Breast epithelium (tissue), 4 donors: ENCODE measurements at regions not wholly inside any gene's neighbourhood (a gene's known extent, or its start where the extent isn't known, plus 50 kb on each side); places are given as distances from the start of the nearest gene placed in this dataset.
A peak's percentile ranks its signal among the peaks of the same experiment; 100 is the strongest.
"Not testable (repeated sequence)": the region's sequence is repeated elsewhere in the genome, so short reads cannot be mapped to it uniquely, and the experiment has no call there.

ENCODE experiments used
- DNase-seq, 2 donors: peaks; one replicate each; pipeline ENCODE4 v3.0.0-alpha.2; 2019; ENCODE audit warnings: low spot score in 2 of 2
- H3K27ac ChIP-seq, 2 donors: fragments of 200-600 bp; sonication (generic) in 1 of 2; one replicate each; pipeline ENCODE4 v1.5.1; 2016 to 2019; ENCODE audit warnings: mild to moderate bottlenecking in 1 of 2
- H3K27me3 ChIP-seq, 2 donors: fragments of 200-600 bp; sonication (generic) in 1 of 2; one replicate each; pipeline versions ENCODE4 v1.5.1 to v1.6.0; 2017 to 2019; ENCODE audit warnings: control low read depth in 1 of 2, mild to moderate bottlenecking in 1 of 2
- H3K36me3 ChIP-seq: fragments of 200-600 bp; one replicate; pipeline ENCODE4 v1.5.1; 2019
- H3K4me1 ChIP-seq, 2 donors: fragments of 200-600 bp; sonication (generic); one replicate each; pipeline ENCODE4 v1.5.1; 2016 to 2019; ENCODE audit warnings: control low read depth in 1 of 2
- H3K4me3 ChIP-seq, 3 donors: fragments of 200-600 bp; sonication (generic); 1 replicate in 2 of 3; 2 replicates in 1 of 3; pipeline ENCODE4 v1.5.1; 2016 to 2019; ENCODE audit warnings: mild to moderate bottlenecking in 3 of 3, moderate library complexity in 2 of 3
- H3K9me3 ChIP-seq, 2 donors: fragments of 200-600 bp; sonication (generic) in 1 of 2; one replicate each; pipeline ENCODE4 v1.5.1; 2016 to 2019; ENCODE audit warnings: control low read depth in 1 of 2
- POLR2A ChIP-seq: fragments of 450-650 bp; IDR thresholded peaks from one replicate; pipeline ENCODE4 v1.6.1; 2016; ENCODE audit warnings: antibody characterized with exemption, mild to moderate bottlenecking, moderate library complexity
- POLR2AphosphoS5 ChIP-seq, 3 donors: sonication (generic); formaldehyde crosslinking; IDR thresholded peaks; one replicate each; pipeline ENCODE4 v1.6.1; 2017; ENCODE audit warnings: antibody characterized with exemption in 3 of 3
- intact Hi-C: fragments of 100-400 bp; cut with DNase I; formaldehyde crosslinking; loops from one replicate; pipeline ENCODE4 v1.15.1; 2023; ENCODE audit warnings: low total_unique reads
- TF ChIP-seq, protein P1 (sequence below), 3 donors: fragments of 450-650 bp; IDR thresholded peaks; one replicate each; pipeline ENCODE4 v1.5.1; 2016 to 2017; ENCODE audit warnings: antibody characterized with exemption in 3 of 3, mild to moderate bottlenecking in 3 of 3, moderate library complexity in 3 of 3

GRCh38 chr1:238914346-238914745 is 472.0 kb upstream of the CHRM3 start:
- TF ChIP-seq POLR2A (no peak), POLR2AphosphoS5 (IDR thresholded peaks at IDR 0.05) (no peak)
- TF ChIP-seq, protein P1, sequence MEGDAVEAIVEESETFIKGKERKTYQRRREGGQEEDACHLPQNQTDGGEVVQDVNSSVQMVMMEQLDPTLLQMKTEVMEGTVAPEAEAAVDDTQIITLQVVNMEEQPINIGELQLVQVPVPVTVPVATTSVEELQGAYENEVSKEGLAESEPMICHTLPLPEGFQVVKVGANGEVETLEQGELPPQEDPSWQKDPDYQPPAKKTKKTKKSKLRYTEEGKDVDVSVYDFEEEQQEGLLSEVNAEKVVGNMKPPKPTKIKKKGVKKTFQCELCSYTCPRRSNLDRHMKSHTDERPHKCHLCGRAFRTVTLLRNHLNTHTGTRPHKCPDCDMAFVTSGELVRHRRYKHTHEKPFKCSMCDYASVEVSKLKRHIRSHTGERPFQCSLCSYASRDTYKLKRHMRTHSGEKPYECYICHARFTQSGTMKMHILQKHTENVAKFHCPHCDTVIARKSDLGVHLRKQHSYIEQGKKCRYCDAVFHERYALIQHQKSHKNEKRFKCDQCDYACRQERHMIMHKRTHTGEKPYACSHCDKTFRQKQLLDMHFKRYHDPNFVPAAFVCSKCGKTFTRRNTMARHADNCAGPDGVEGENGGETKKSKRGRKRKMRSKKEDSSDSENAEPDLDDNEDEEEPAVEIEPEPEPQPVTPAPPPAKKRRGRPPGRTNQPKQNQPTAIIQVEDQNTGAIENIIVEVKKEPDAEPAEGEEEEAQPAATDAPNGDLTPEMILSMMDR (IDR thresholded peaks at IDR 0.05), result no peak
- Histone ChIP-seq H3K27ac (no peak overlapping the region), H3K27me3 (no peaks in the 10 kb centered on the region), H3K9me3 (no peaks in the 10 kb centered on the region), H3K36me3 (no peaks in the 10 kb centered on the region), H3K4me1 (no peaks in the 10 kb centered on the region), H3K4me3 (no peak overlapping the region)
- no peak for DNase-seq
- intact Hi-C loops, result no loop called here

- H3K4me3 ChIP-seq, result no peak overlapping the region
- TF ChIP-seq POLR2AphosphoS5 (IDR thresholded peaks at IDR 0.05), result no peak
- TF ChIP-seq, protein P1 (IDR thresholded peaks at IDR 0.05), result no peak
- TF ChIP-seq POLR2A, result no peak
- no peaks in the 10 kb centered on the region for H3K36me3 ChIP-seq
- no peak for DNase-seq
- H3K27me3 ChIP-seq, result no peaks in the 10 kb centered on the region
- H3K4me1 ChIP-seq, result no peaks in the 10 kb centered on the region
- no peaks in the 10 kb centered on the region for H3K9me3 ChIP-seq
- intact Hi-C loops, result no loop called here
- no peak overlapping the region for H3K27ac ChIP-seq
These were observed 473.2 kb upstream of the CHRM3 start for GRCh38 chr1:238913210-238913609.

DNA sequence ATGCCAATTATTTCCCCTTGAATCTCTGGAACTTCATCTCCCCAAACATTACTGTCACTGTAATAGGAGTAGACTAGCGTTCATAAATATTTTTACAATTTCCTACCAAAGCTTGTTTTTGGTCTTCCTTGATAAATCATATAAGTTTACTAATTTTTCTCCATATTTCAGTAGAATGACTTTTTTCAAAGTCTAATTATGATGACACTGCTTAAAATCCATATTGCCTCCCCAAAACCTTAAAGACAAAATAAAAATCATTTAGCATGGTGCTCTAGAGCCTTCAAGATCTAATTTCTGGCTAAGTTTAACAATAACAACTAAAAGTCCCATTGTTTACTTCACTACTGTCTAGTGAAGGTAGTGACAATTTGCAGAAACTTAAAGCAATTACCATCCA is 474.2 kb upstream of the CHRM3 start:
- no peaks in the 10 kb centered on the region for H3K4me1 ChIP-seq
- no peaks in the 10 kb centered on the region for H3K9me3 ChIP-seq
- H3K36me3 ChIP-seq, result no peaks in the 10 kb centered on the region
- H3K4me3 ChIP-seq, result no peak overlapping the region
- TF ChIP-seq POLR2AphosphoS5 (IDR thresholded peaks at IDR 0.05) (no peak), POLR2A (no peak)
- TF ChIP-seq, protein P1 (IDR thresholded peaks at IDR 0.05), result no peak
- intact Hi-C loops, result no loop called here
- no peak overlapping the region for H3K27ac ChIP-seq
- no peaks in the 10 kb centered on the region for H3K27me3 ChIP-seq
- no peak for DNase-seq

GRCh38 chr1:238902752-238903151 is 483.6 kb upstream of the CHRM3 start:
- intact Hi-C loops, result not testable (repeated sequence)

GRCh38 chr1:238900334-238900865 is 486.0 kb upstream of the CHRM3 start:
- TF ChIP-seq, protein P1 (IDR thresholded peaks at IDR 0.05), result no peak
- TF ChIP-seq POLR2AphosphoS5 (IDR thresholded peaks at IDR 0.05) (no peak), POLR2A (no peak)

More at GRCh38 chr1:238902752-238903151, 483.6 kb upstream of the CHRM3 start:
- H3K27ac ChIP-seq, H3K36me3 ChIP-seq, H3K4me1 ChIP-seq, H3K27me3 ChIP-seq, H3K9me3 ChIP-seq, DNase-seq, H3K4me3 ChIP-seq: not testable (repeated sequence)

GRCh38 chr1:238898856-238899255 is 487.5 kb upstream of the CHRM3 start:
- H3K4me1 ChIP-seq, result no peaks in the 10 kb centered on the region
- H3K36me3 ChIP-seq, result no peaks in the 10 kb centered on the region
- intact Hi-C loops, result no loop called here
- TF ChIP-seq, protein P1 (IDR thresholded peaks at IDR 0.05), result no peak
- TF ChIP-seq POLR2A, result no peak
- TF ChIP-seq POLR2AphosphoS5 (IDR thresholded peaks at IDR 0.05), result no peak
- no peak overlapping the region for H3K4me3 ChIP-seq
- no peaks in the 10 kb centered on the region for H3K9me3 ChIP-seq
- no peak overlapping the region for H3K27ac ChIP-seq
- no peaks in the 10 kb centered on the region for H3K27me3 ChIP-seq
- DNase-seq, result peak in 1 of 2 donors; percentile 66

More at GRCh38 chr1:238900334-238900865, 486.0 kb upstream of the CHRM3 start:
- no peak for DNase-seq
- Histone ChIP-seq H3K9me3 (no peaks in the 10 kb centered on the region), H3K4me1 (no peaks in the 10 kb centered on the region), H3K27ac (no peak overlapping the region), H3K27me3 (no peaks in the 10 kb centered on the region), H3K36me3 (no peaks in the 10 kb centered on the region), H3K4me3 (no peak overlapping the region)
- intact Hi-C loops, result no loop called here
